ENCODE measurements at regions not wholly inside any gene's neighbourhood (a gene's known extent, or its start where the extent isn't known, plus 50 kb on each side); places are given as distances from the start of the nearest gene placed in this dataset.

GRCh38 chr4:84051639-84052038, 447.5 kb downstream of the NKX6-1 start:
- intact Hi-C loops (cut with DNase I; ENCODE audit: low total_unique reads): no loop called here
- H3K4me1 ChIP-seq: no peaks in the 10 kb centered on the region
- WGBS, 2 donors: 70 to 77% methylated on average over 4 of the region's 4 CpGs
- H3K36me3 ChIP-seq (ENCODE audit: low read depth, missing control alignments): no peaks in the 10 kb centered on the region
- H3K4me3 ChIP-seq: no peak overlapping the region
- no peaks in the 10 kb centered on the region for H3K9me3 ChIP-seq
- DNase-seq: no peak
- H3K27me3 ChIP-seq: no peaks in the 10 kb centered on the region
- no peak overlapping the region for H3K27ac ChIP-seq
- TF ChIP-seq CTCF (IDR thresholded peaks at IDR 0.05) (no peak), POLR2A (IDR thresholded peaks at IDR 0.05) (no peak)

GRCh38 chr4:84051089-84051488, 448.0 kb downstream of the NKX6-1 start:
- TF ChIP-seq CTCF (IDR thresholded peaks at IDR 0.05): no peak
- TF ChIP-seq POLR2A (IDR thresholded peaks at IDR 0.05): no peak
- Histone ChIP-seq H3K36me3 (ENCODE audit: low read depth, missing control alignments) (no peaks in the 10 kb centered on the region), H3K4me1 (no peaks in the 10 kb centered on the region), H3K9me3 (no peaks in the 10 kb centered on the region), H3K4me3 (no peak overlapping the region), H3K27ac (no peak overlapping the region), H3K27me3 (no peaks in the 10 kb centered on the region)
- intact Hi-C loops (cut with DNase I; ENCODE audit: low total_unique reads): no loop called here
- 62 to 70% methylated on average over 2 of the region's 2 CpGs for WGBS, 2 donors
- DNase-seq: no peak

GRCh38 chr4:84050015-84050414, 449.1 kb downstream of the NKX6-1 start:
- intact Hi-C loops (cut with DNase I; ENCODE audit: low total_unique reads): no loop called here
- Histone ChIP-seq H3K4me1 (no peaks in the 10 kb centered on the region), H3K4me3 (no peak overlapping the region), H3K36me3 (ENCODE audit: low read depth, missing control alignments) (no peaks in the 10 kb centered on the region), H3K27ac (no peak overlapping the region), H3K27me3 (no peaks in the 10 kb centered on the region), H3K9me3 (no peaks in the 10 kb centered on the region)
- DNase-seq: no peak
- TF ChIP-seq CTCF (IDR thresholded peaks at IDR 0.05): no peak
- no peak for TF ChIP-seq POLR2A (IDR thresholded peaks at IDR 0.05)
- 30 to 44% methylated on average over 1 of the region's 1 CpG for WGBS, 2 donors

GRCh38 chr4:84046551-84046950, 452.5 kb downstream of the NKX6-1 start:
- 70 to 75% methylated on average over 5 of the region's 5 CpGs for WGBS, 2 donors
- no peak overlapping the region for H3K4me3 ChIP-seq
- H3K4me1 ChIP-seq: no peaks in the 10 kb centered on the region
- no peaks in the 10 kb centered on the region for H3K27me3 ChIP-seq
- no peak for TF ChIP-seq POLR2A (IDR thresholded peaks at IDR 0.05)
- no peaks in the 10 kb centered on the region for H3K36me3 ChIP-seq (ENCODE audit: low read depth, missing control alignments)
- no peak overlapping the region for H3K27ac ChIP-seq
- intact Hi-C loops (cut with DNase I; ENCODE audit: low total_unique reads): no loop called here
- no peak for DNase-seq
- no peaks in the 10 kb centered on the region for H3K9me3 ChIP-seq

- Histone ChIP-seq H3K4me1 (no peaks in the 10 kb centered on the region), H3K36me3 (ENCODE audit: low read depth, missing control alignments) (no peaks in the 10 kb centered on the region), H3K27ac (no peak overlapping the region), H3K4me3 (no peak overlapping the region), H3K9me3 (no peaks in the 10 kb centered on the region), H3K27me3 (no peaks in the 10 kb centered on the region)
- DNase-seq: no peak
- intact Hi-C loops (cut with DNase I; ENCODE audit: low total_unique reads): no loop called here
- 83 to 84% methylated on average over 3 of the region's 3 CpGs for WGBS, 2 donors
- TF ChIP-seq CTCF (IDR thresholded peaks at IDR 0.05) (no peak), POLR2A (IDR thresholded peaks at IDR 0.05) (no peak)
Observed at GRCh38 chr4:84041426-84041825, 457.7 kb downstream of the NKX6-1 start.

Measured in testis (tissue), 2 donors.